Vagina (tissue), 2 donors: ENCODE measurements at regions not wholly inside any gene's neighbourhood (a gene's known extent, or its start where the extent isn't known, plus 50 kb on each side); places are given as distances from the start of the nearest gene placed in this dataset.

Source experiments
- CTCF ChIP-seq, 3 experiments: fragments of 450-650 bp in 2 of 3; fragments of 200-600 bp in 1 of 3; sonication (generic) in 1 of 3; IDR thresholded peaks; one replicate each; pipeline ENCODE4 v1.5.1; 2017 to 2019; ENCODE audit warnings: antibody characterized with exemption in 3 of 3, mild to moderate bottlenecking in 2 of 3, moderate library complexity in 2 of 3
- POLR2AphosphoS5 ChIP-seq, 2 donors: sonication (generic); formaldehyde crosslinking; IDR thresholded peaks; one replicate each; pipeline ENCODE4 v1.9.0; 2017; ENCODE audit warnings: antibody characterized with exemption in 2 of 2, mild to moderate bottlenecking in 2 of 2, low read depth in 1 of 2; ENCODE audit not compliant: insufficient read depth in 1 of 2

DNA sequence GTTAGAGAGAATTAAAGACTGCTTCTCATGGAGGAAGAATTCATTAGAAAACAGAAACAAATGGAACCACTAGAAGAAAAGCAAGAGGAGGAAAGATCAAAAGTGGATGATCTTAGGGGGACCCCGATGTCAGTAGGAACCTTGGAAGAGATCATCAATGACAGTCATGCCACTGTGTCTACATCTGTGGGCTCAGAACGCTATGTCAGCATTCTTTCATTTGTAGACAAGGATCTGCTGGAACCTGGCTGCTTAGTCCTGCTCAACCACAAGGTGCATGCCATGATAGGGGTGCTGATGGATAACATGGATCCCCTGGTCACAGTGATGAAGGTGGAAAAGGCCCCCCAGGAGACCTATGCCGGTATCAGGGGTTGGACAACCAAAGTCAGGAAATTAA, 154.4 kb upstream of the CHRM2 start:
- no peak for TF ChIP-seq CTCF (IDR thresholded peaks at IDR 0.05)
- no peak for TF ChIP-seq POLR2AphosphoS5 (IDR thresholded peaks at IDR 0.05; ENCODE audit: insufficient read depth in 1 of 2, low read depth in 1 of 2)
